SK-N-SH treated with all-trans-retinoic acid at 6 μM for 48 hours (cell line): ENCODE measurements at regions not wholly inside any gene's neighbourhood (a gene's known extent, or its start where the extent isn't known, plus 50 kb on each side); places are given as distances from the start of the nearest gene placed in this dataset.

ENCODE experiments used
- ATAC-seq: fragments of 200-7000 bp; cut with Tn5 transposase; 3 replicates; pipeline ENCODE4 v1.9.1; 2020; ENCODE audit warnings: mild to moderate bottlenecking, moderate library complexity
- BACH2 ChIP-seq: fragments of 250-450 bp; sonication (Bioruptor Pico); IDR thresholded peaks from 2 replicates; pipeline ENCODE4 v1.9.0; 2021; ENCODE audit warnings: mild to moderate bottlenecking, borderline replicate concordance
- CSDC2 ChIP-seq: fragments of 250-450 bp; sonication (Bioruptor Pico); IDR thresholded peaks from 2 replicates; pipeline ENCODE4 v1.5.0; 2020; ENCODE audit warnings: mild to moderate bottlenecking, moderate library complexity
- ESRRG ChIP-seq: fragments of 250-450 bp; sonication (Bioruptor Pico); IDR thresholded peaks from 2 replicates; pipeline ENCODE4 v1.6.1; 2021; ENCODE audit warnings: mild to moderate bottlenecking
- GLIS3 ChIP-seq: fragments of 250-450 bp; sonication (Bioruptor Pico); IDR thresholded peaks from 2 replicates; pipeline ENCODE4 v1.5.0; 2020; ENCODE audit warnings: mild to moderate bottlenecking, moderate library complexity
- ISL1 ChIP-seq: fragments of 250-450 bp; sonication (Bioruptor Pico); IDR thresholded peaks from 2 replicates; pipeline ENCODE4 v2.1.2; 2022; ENCODE audit warnings: mild to moderate bottlenecking, moderate library complexity
- OSR1 ChIP-seq: fragments of 250-450 bp; sonication (Bioruptor Pico); IDR thresholded peaks from 2 replicates; pipeline ENCODE4 v1.8.0; 2022; ENCODE audit warnings: moderate library complexity, mild to moderate bottlenecking, inconsistent platforms
- PATZ1 ChIP-seq: fragments of 250-450 bp; sonication (Bioruptor Pico); IDR thresholded peaks from 2 replicates; pipeline ENCODE4 v1.8.0; 2020; ENCODE audit warnings: mild to moderate bottlenecking, moderate library complexity, borderline replicate concordance
- POU6F1 ChIP-seq: fragments of 250-450 bp; sonication (Bioruptor Pico); IDR thresholded peaks from 2 replicates; pipeline ENCODE4 v1.8.0; 2021; ENCODE audit warnings: low read depth, mild to moderate bottlenecking, moderate library complexity, borderline replicate concordance
- PPARA ChIP-seq: fragments of 250-450 bp; sonication (Bioruptor Pico); IDR thresholded peaks from 2 replicates; pipeline ENCODE4 v1.5.0; 2020; ENCODE audit warnings: mild to moderate bottlenecking, borderline replicate concordance
- RARB ChIP-seq: fragments of 250-450 bp; sonication (Bioruptor Pico); IDR thresholded peaks from 2 replicates; pipeline ENCODE4 v1.8.0; 2021; ENCODE audit warnings: mild to moderate bottlenecking, moderate library complexity
- SNAI2 ChIP-seq: fragments of 250-450 bp; sonication (Bioruptor Pico); IDR thresholded peaks from 2 replicates; pipeline ENCODE4 v1.5.0; 2020; ENCODE audit warnings: mild to moderate bottlenecking, moderate library complexity
- TCF4 ChIP-seq: fragments of 250-450 bp; sonication (Bioruptor Pico); IDR thresholded peaks from 2 replicates; pipeline ENCODE4 v1.8.0; 2021; ENCODE audit warnings: mild to moderate bottlenecking, moderate library complexity, borderline replicate concordance
- TOX ChIP-seq: fragments of 250-450 bp; sonication (Bioruptor Pico); IDR thresholded peaks from 2 replicates; pipeline ENCODE4 v1.8.0; 2021; ENCODE audit warnings: mild to moderate bottlenecking, moderate library complexity, borderline replicate concordance
- ZC3H10 ChIP-seq: fragments of 250-450 bp; sonication (Bioruptor Pico); IDR thresholded peaks from 2 replicates; pipeline ENCODE4 v1.5.1; 2021; ENCODE audit warnings: mild to moderate bottlenecking, moderate library complexity
- ZFP3 ChIP-seq: fragments of 250-450 bp; sonication (Bioruptor Pico); IDR thresholded peaks from 2 replicates; pipeline ENCODE4 v1.5.0; 2020; ENCODE audit warnings: mild to moderate bottlenecking, moderate library complexity
- ZFP30 ChIP-seq: fragments of 450-650 bp; formaldehyde crosslinking; IDR thresholded peaks from 2 replicates; pipeline ENCODE4 v1.5.0; 2022; ENCODE audit warnings: mild to moderate bottlenecking, moderate library complexity
- ZNF70 ChIP-seq: fragments of 450-650 bp; formaldehyde crosslinking; IDR thresholded peaks from 2 replicates; pipeline ENCODE4 v1.5.0; 2020; ENCODE audit warnings: mild to moderate bottlenecking, moderate library complexity
- ZNF8 ChIP-seq: fragments of 450-650 bp; formaldehyde crosslinking; IDR thresholded peaks from 2 replicates; pipeline ENCODE4 v1.5.0; 2020; ENCODE audit warnings: mild to moderate bottlenecking, moderate library complexity
- TF ChIP-seq, protein P1 (sequence below): fragments of 250-450 bp; sonication (Bioruptor Pico); IDR thresholded peaks from 2 replicates; pipeline ENCODE4 v1.5.0; 2020; ENCODE audit warnings: mild to moderate bottlenecking, moderate library complexity
- TF ChIP-seq, protein P2 (sequence below): fragments of 250-450 bp; sonication (Bioruptor Pico); IDR thresholded peaks from 2 replicates; pipeline ENCODE4 v1.5.1; 2020; ENCODE audit warnings: low read depth, mild to moderate bottlenecking, moderate library complexity
- TF ChIP-seq, protein P3 (sequence below): fragments of 250-450 bp; sonication (Bioruptor Pico); IDR thresholded peaks from 2 replicates; pipeline ENCODE4 v1.5.1; 2021; ENCODE audit warnings: mild to moderate bottlenecking, moderate library complexity

DNA sequence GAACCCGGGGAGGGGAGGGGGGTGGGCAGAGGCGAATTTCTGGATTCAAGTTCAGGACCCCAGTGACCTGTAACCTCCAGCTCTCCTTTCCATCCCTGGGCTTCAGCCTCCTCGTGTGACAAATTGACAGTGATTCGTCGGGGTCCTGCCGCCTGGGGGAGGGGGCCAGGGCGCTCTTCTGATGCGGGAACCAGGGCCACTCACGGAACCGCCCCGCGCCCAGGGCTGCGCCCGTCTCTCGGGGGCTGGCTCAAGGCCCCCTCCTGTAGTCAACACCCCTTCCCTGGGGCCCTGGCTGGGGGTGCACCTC lies 92.8 kb upstream of the ANO1 start:
- TF ChIP-seq PATZ1: no peak
- no peak for ATAC-seq

DNA sequence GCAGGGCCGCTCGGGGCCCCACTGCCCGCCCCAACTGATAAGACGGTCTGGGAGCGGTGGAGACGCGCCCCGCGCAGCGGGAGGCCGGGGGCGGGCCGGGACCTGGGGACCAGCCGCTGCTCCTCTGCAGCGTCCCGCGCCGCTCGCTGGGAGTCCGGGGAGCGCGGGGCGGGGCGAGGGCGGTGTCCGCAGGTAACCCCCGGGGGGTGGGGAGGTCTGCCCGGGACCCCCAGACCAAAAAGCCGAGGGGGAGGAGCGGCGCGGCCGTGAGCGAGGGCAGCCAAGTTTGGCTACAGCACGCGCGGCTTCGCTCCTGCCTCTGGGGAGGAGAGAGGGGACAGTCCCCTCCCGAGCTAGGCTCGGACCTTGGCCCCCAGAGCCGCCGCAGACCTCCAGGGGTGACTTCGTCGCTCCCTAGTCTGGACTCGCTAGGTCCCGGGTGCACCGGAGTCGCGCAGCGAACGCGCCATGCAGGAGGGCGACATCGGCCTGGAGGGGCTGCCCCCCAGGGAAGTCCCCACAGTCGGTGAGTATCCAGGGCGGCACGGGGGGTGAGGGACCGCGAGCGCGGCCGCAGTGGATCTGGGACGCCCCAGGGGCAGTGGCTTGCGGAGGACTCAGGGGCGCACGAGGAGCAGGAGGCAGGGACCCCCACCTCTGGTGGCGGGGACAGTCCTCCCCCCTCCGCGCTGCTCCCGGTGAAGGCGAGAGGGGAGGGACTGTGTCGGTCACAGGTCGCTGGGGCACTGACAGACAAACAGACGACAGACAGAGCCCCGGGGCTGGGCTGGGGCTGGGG lies 92.3 kb upstream of the ANO1 start:
- TF ChIP-seq POU6F1 (CRISPR knock-in tag) (no peak), PPARA (no peak), OSR1 (CRISPR knock-in tag) (no peak)
- no peak for ATAC-seq

DNA sequence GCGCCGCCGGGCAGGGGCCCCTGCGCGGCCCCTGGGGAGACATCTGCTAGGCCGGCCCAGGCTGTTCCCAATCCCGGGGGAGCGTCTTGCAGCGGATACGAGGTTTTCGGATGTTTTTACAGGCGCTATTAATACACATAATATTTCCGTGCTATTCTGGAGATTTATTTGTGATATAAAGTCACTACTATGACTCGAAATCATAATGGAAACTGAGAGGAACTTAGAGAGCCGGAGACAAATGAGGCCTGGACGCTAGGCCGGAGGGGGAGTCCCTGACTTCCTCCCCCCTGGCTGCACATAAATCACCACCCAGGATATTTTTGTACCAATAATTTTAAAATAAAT lies 91.7 kb upstream of the ANO1 start:
- no peak for ATAC-seq
- no peak for TF ChIP-seq ZFP3 (CRISPR knock-in tag)
- TF ChIP-seq TCF4: no peak
- no peak for TF ChIP-seq GLIS3 (CRISPR knock-in tag)
- TF ChIP-seq ZFP30 (CRISPR knock-in tag): no peak
- no peak for TF ChIP-seq ZNF70 (CRISPR knock-in tag)
- TF ChIP-seq, protein P1, sequence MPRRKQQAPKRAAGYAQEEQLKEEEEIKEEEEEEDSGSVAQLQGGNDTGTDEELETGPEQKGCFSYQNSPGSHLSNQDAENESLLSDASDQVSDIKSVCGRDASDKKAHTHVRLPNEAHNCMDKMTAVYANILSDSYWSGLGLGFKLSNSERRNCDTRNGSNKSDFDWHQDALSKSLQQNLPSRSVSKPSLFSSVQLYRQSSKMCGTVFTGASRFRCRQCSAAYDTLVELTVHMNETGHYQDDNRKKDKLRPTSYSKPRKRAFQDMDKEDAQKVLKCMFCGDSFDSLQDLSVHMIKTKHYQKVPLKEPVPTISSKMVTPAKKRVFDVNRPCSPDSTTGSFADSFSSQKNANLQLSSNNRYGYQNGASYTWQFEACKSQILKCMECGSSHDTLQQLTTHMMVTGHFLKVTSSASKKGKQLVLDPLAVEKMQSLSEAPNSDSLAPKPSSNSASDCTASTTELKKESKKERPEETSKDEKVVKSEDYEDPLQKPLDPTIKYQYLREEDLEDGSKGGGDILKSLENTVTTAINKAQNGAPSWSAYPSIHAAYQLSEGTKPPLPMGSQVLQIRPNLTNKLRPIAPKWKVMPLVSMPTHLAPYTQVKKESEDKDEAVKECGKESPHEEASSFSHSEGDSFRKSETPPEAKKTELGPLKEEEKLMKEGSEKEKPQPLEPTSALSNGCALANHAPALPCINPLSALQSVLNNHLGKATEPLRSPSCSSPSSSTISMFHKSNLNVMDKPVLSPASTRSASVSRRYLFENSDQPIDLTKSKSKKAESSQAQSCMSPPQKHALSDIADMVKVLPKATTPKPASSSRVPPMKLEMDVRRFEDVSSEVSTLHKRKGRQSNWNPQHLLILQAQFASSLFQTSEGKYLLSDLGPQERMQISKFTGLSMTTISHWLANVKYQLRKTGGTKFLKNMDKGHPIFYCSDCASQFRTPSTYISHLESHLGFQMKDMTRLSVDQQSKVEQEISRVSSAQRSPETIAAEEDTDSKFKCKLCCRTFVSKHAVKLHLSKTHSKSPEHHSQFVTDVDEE (CRISPR knock-in tag): no peak
- no peak for TF ChIP-seq TOX (CRISPR knock-in tag)
- TF ChIP-seq PPARA: no peak
- no peak for TF ChIP-seq RARB (CRISPR knock-in tag)
- TF ChIP-seq ZNF8: no peak
- no peak for TF ChIP-seq ESRRG (CRISPR knock-in tag)
- TF ChIP-seq CSDC2: no peak
- no peak for TF ChIP-seq POU6F1 (CRISPR knock-in tag)
- TF ChIP-seq OSR1 (CRISPR knock-in tag): no peak
- TF ChIP-seq, protein P2, sequence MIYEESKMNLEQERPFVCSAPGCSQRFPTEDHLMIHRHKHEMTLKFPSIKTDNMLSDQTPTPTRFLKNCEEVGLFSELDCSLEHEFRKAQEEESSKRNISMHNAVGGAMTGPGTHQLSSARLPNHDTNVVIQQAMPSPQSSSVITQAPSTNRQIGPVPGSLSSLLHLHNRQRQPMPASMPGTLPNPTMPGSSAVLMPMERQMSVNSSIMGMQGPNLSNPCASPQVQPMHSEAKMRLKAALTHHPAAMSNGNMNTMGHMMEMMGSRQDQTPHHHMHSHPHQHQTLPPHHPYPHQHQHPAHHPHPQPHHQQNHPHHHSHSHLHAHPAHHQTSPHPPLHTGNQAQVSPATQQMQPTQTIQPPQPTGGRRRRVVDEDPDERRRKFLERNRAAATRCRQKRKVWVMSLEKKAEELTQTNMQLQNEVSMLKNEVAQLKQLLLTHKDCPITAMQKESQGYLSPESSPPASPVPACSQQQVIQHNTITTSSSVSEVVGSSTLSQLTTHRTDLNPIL (CRISPR knock-in tag): no peak
- no peak for TF ChIP-seq SNAI2 (CRISPR knock-in tag)
- TF ChIP-seq BACH2 (CRISPR knock-in tag): no peak
- no peak for TF ChIP-seq ZC3H10

DNA sequence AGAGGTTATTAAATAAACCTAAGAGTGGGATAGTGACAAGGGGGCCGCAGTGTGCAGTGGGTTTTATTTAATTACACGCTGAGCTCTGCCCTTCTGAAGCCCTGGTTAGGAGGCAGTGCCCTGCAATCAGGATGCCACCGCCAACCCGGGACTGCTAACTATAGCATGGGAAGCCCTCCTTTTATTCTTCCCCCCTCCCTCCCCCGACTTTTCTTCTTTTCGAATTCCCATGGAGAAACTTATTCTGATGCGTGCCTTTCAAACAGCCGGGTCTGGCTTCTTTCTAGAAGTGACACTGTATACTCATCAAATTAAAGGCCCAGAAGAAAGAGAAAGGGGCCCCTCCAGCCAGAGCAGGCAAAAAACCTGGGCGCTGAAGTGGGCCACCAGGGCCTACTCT lies 91.3 kb upstream of the ANO1 start:
- TF ChIP-seq ZFP30 (CRISPR knock-in tag) (no peak), ZNF8 (no peak), TOX (CRISPR knock-in tag) (no peak), POU6F1 (CRISPR knock-in tag) (no peak), SNAI2 (CRISPR knock-in tag) (no peak), ISL1 (CRISPR knock-in tag) (no peak), ESRRG (CRISPR knock-in tag) (no peak), BACH2 (CRISPR knock-in tag) (no peak)
- TF ChIP-seq, protein P3, sequence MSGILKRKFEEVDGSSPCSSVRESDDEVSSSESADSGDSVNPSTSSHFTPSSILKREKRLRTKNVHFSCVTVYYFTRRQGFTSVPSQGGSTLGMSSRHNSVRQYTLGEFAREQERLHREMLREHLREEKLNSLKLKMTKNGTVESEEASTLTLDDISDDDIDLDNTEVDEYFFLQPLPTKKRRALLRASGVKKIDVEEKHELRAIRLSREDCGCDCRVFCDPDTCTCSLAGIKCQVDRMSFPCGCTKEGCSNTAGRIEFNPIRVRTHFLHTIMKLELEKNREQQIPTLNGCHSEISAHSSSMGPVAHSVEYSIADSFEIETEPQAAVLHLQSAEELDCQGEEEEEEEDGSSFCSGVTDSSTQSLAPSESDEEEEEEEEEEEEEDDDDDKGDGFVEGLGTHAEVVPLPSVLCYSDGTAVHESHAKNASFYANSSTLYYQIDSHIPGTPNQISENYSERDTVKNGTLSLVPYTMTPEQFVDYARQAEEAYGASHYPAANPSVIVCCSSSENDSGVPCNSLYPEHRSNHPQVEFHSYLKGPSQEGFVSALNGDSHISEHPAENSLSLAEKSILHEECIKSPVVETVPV (CRISPR knock-in tag): no peak
- TF ChIP-seq, protein P2 (CRISPR knock-in tag): no peak
- no peak for ATAC-seq
